ENCODE measurements at regions not wholly inside any gene's neighbourhood (a gene's known extent, or its start where the extent isn't known, plus 50 kb on each side); places are given as distances from the start of the nearest gene placed in this dataset.

GRCh38 chr11:80872116-80872728 is 1431.4 kb upstream of the TENM4 start:
- Histone ChIP-seq H3K4me3 (ENCODE audit: low read length) (no peak overlapping the region), H3K4me1 (ENCODE audit: insufficient read depth, low read length) (no peaks in the 10 kb centered on the region), H3K9me3 (ENCODE audit: control insufficient read depth in 1 of 2, insufficient read depth in 1 of 2, low read length in 2 of 2) (no peaks in the 10 kb centered on the region), H3K36me3 (ENCODE audit: insufficient read depth, low read length) (no peaks in the 10 kb centered on the region), H3K27me3 (ENCODE audit: control insufficient read depth in 1 of 2, insufficient read depth in 2 of 2, low read length in 2 of 2) (no peaks in the 10 kb centered on the region), H3K27ac (ENCODE audit: low read depth in 1 of 2, low read length in 2 of 2) (no peak overlapping the region)
- intact Hi-C loops (cut with DNase I, micrococcal nuclease) = no loop called here
- TF ChIP-seq CTCF (IDR thresholded peaks at IDR 0.05) = no peak
- Mint-ChIP-seq H3K27ac (no peak overlapping the region), H3K9me3 (peaks cover 10% of the 10 kb centered on the region), H3K4me1 (ENCODE audit: low read depth) (no peaks in the 10 kb centered on the region), H3K27me3 (no peaks in the 10 kb centered on the region), H3K36me3 (ENCODE audit: low read depth) (no peaks in the 10 kb centered on the region), H3K4me3 (no peak overlapping the region)
- CTCF ChIA-PET = no interaction called here
- ATAC-seq (ENCODE audit: poor library complexity) = no peak
- no peak for DNase-seq
- POLR2A ChIA-PET = no interaction called here

- Mint-ChIP-seq H3K4me1 (ENCODE audit: low read depth) (no peaks in the 10 kb centered on the region), H3K27ac (no peak overlapping the region), H3K4me3 (no peak overlapping the region), H3K9me3 (peaks cover 16% of the 10 kb centered on the region), H3K27me3 (no peaks in the 10 kb centered on the region), H3K36me3 (ENCODE audit: low read depth) (no peaks in the 10 kb centered on the region)
- ChIA-PET POLR2A (no interaction called here), CTCF (no interaction called here)
- no peaks in the 10 kb centered on the region for H3K36me3 ChIP-seq (ENCODE audit: insufficient read depth, low read length)
- TF ChIP-seq CTCF (IDR thresholded peaks at IDR 0.05) = no peak
- intact Hi-C loops (cut with DNase I, micrococcal nuclease) = no loop called here
- H3K27me3 ChIP-seq (ENCODE audit: control insufficient read depth in 1 of 2, insufficient read depth in 2 of 2, low read length in 2 of 2) = no peaks in the 10 kb centered on the region
- H3K9me3 ChIP-seq (ENCODE audit: control insufficient read depth in 1 of 2, insufficient read depth in 1 of 2, low read length in 2 of 2) = no peaks in the 10 kb centered on the region
- ATAC-seq (ENCODE audit: poor library complexity) (no peak), DNase-seq (no peak)
- no peak overlapping the region for H3K27ac ChIP-seq (ENCODE audit: low read depth in 1 of 2, low read length in 2 of 2)
- no peak overlapping the region for H3K4me3 ChIP-seq (ENCODE audit: low read length)
- no peaks in the 10 kb centered on the region for H3K4me1 ChIP-seq (ENCODE audit: insufficient read depth, low read length)
Observed at GRCh38 chr11:80868831-80869230, 1428.0 kb upstream of the TENM4 start.

GRCh38 chr11:80862011-80862410 is 1421.2 kb upstream of the TENM4 start:
- Mint-ChIP-seq H3K9me3 (peaks cover 9% of the 10 kb centered on the region), H3K27ac (no peak overlapping the region), H3K27me3 (no peaks in the 10 kb centered on the region), H3K36me3 (ENCODE audit: low read depth) (no peaks in the 10 kb centered on the region), H3K4me3 (no peak overlapping the region), H3K4me1 (ENCODE audit: low read depth) (no peaks in the 10 kb centered on the region)
- H3K27me3 ChIP-seq (ENCODE audit: control insufficient read depth in 1 of 2, insufficient read depth in 2 of 2, low read length in 2 of 2) = no peaks in the 10 kb centered on the region
- H3K4me1 ChIP-seq (ENCODE audit: insufficient read depth, low read length) = no peaks in the 10 kb centered on the region
- TF ChIP-seq CTCF (IDR thresholded peaks at IDR 0.05) = no peak
- intact Hi-C loops (cut with DNase I, micrococcal nuclease) = no loop called here
- no peak overlapping the region for H3K27ac ChIP-seq (ENCODE audit: low read depth in 1 of 2, low read length in 2 of 2)
- ChIA-PET CTCF (no interaction called here), POLR2A (no interaction called here)
- no peaks in the 10 kb centered on the region for H3K36me3 ChIP-seq (ENCODE audit: insufficient read depth, low read length)
- DNase-seq = no peak
- ATAC-seq (ENCODE audit: poor library complexity) = no peak
- peaks cover 0 to 7% of the 10 kb centered on the region in 2 experiments for H3K9me3 ChIP-seq (ENCODE audit: control insufficient read depth in 1 of 2, insufficient read depth in 1 of 2, low read length in 2 of 2)
- H3K4me3 ChIP-seq (ENCODE audit: low read length) = no peak overlapping the region

Data from CD4-positive, alpha-beta T cell (primary cell).